H1 (cell line): ENCODE measurements at regions not wholly inside any gene's neighbourhood (a gene's known extent, or its start where the extent isn't known, plus 50 kb on each side); places are given as distances from the start of the nearest gene placed in this dataset.

Experiments
- CTCF ChIA-PET: fragments of 300-600 bp; sonication (Branson Sonifier 250); formaldehyde crosslinking; loops from one replicate; lab custom pipeline; 2021; ENCODE audit not compliant: partially characterized antibody; lab: Charles Lee
- POLR2A ChIA-PET: fragments of 300-600 bp; sonication (Branson Sonifier 250); formaldehyde crosslinking; loops from one replicate; lab custom pipeline; 2021; ENCODE audit warnings: inconsistent platforms; ENCODE audit not compliant: partially characterized antibody; lab: Charles Lee
- DNase-seq, 2 experiments: peaks; one replicate each; pipeline versions ENCODE4 v3.0.0 to v3.0.0-alpha.2; 2010 to 2022; ENCODE audit warnings: low spot score in 2 of 2, low read depth in 1 of 2, mixed read lengths in 1 of 2
- FAIRE-seq: peaks from 2 replicates; lab custom pipeline; 2011; peaks lifted over from hg19 to GRCh38; lab: Jason Lieb, UNC
- H2AFZ ChIP-seq: 2 replicates; pipeline ENCODE4 v1.8.1; 2012; ENCODE audit warnings: low read length, inconsistent platforms
- H2AK5ac ChIP-seq: 2 replicates; pipeline ENCODE4 v1.6.1; 2013; ENCODE audit warnings: low read depth, low read length
- H2BK120ac ChIP-seq: replicated peaks from 2 replicates; pipeline ENCODE3; 2013; ENCODE audit warnings: low read depth, low read length, inconsistent platforms
- H2BK12ac ChIP-seq: 2 replicates; pipeline ENCODE4 v1.6.1; 2013; ENCODE audit warnings: low read depth, low read length
- H2BK15ac ChIP-seq: 2 replicates; pipeline ENCODE4 v1.6.1; 2013; ENCODE audit warnings: low read length
- H2BK20ac ChIP-seq: 2 replicates; pipeline ENCODE4 v1.6.1; 2013; ENCODE audit warnings: low read length
- H2BK5ac ChIP-seq: 2 replicates; pipeline ENCODE4 v1.6.1; 2013; ENCODE audit warnings: low read depth, low read length
- H3K14ac ChIP-seq: 2 replicates; pipeline ENCODE4 v1.6.1; 2013; ENCODE audit warnings: inconsistent platforms; ENCODE audit not compliant: insufficient read length
- H3K18ac ChIP-seq: 2 replicates; pipeline ENCODE4 v1.6.1; 2013; ENCODE audit warnings: low read length; ENCODE audit errors: extremely low read depth
- H3K23ac ChIP-seq: 2 replicates; pipeline ENCODE4 v1.6.1; 2013; ENCODE audit warnings: inconsistent platforms; ENCODE audit not compliant: insufficient read length
- H3K23me2 ChIP-seq: 2 replicates; pipeline ENCODE4 v1.6.1; 2013; ENCODE audit warnings: low read depth, low read length
- H3K27ac ChIP-seq: 2 replicates; pipeline ENCODE4 v1.6.1; 2011; ENCODE audit warnings: low read depth, low read length, inconsistent platforms
- H3K27me3 ChIP-seq, 4 experiments: replicated peaks in 1 of 4; 1 replicate in 1 of 4; 2 replicates in 3 of 4; pipeline versions ENCODE4 v1.6.1 to v1.8.1; 2011 to 2013; ENCODE audit warnings: low read length in 3 of 4, mild to moderate bottlenecking in 3 of 4, inconsistent platforms in 2 of 4, mixed read lengths in 2 of 4, moderate library complexity in 1 of 4; ENCODE audit not compliant: control insufficient read depth in 3 of 4, insufficient read depth in 3 of 4; ENCODE audit errors: extremely low read depth in 1 of 4
- H3K36me3 ChIP-seq, 4 experiments: 2 replicates each; pipeline versions ENCODE4 v1.6.1 to v1.8.1; 2011 to 2013; ENCODE audit warnings: mild to moderate bottlenecking in 4 of 4, low read length in 3 of 4, moderate library complexity in 2 of 4, control low read depth in 1 of 4, inconsistent platforms in 1 of 4; ENCODE audit not compliant: insufficient read depth in 4 of 4, control insufficient read depth in 2 of 4
- H3K4ac ChIP-seq: replicated peaks from 2 replicates; pipeline ENCODE3; 2013; ENCODE audit warnings: low read length, low read depth, mixed read lengths, inconsistent platforms; ENCODE audit not compliant: insufficient read length
- H3K4me1 ChIP-seq, 4 experiments: replicated peaks in 1 of 4; 1 replicate in 1 of 4; 2 replicates in 3 of 4; pipeline versions ENCODE4 v1.6.1 to v1.8.1; 2011 to 2013; ENCODE audit warnings: low read length in 3 of 4, inconsistent platforms in 2 of 4, mixed read lengths in 1 of 4; ENCODE audit not compliant: insufficient read depth in 4 of 4, control insufficient read depth in 3 of 4
- H3K4me2 ChIP-seq, 2 experiments: 2 replicates each; pipeline versions ENCODE4 v1.6.1 to v1.8.1; 2011 to 2013; ENCODE audit warnings: low read depth in 2 of 2, low read length in 2 of 2, control low read depth in 1 of 2, inconsistent platforms in 1 of 2, mild to moderate bottlenecking in 1 of 2; ENCODE audit not compliant: insufficient read depth in 1 of 2
- H3K4me3 ChIP-seq, 4 experiments: fragments of 200-600, 300-600 bp in 1 of 4; sonication (generic), shearing (Covaris generic), sonication (Bioruptor Twin) in 1 of 4; 2 replicates each; pipeline versions ENCODE4 v1.5.1 to v1.8.1; 2011 to 2016; ENCODE audit warnings: low read length in 4 of 4, low read depth in 3 of 4, control low read depth in 2 of 4, inconsistent platforms in 2 of 4, mild to moderate bottlenecking in 2 of 4, mixed read lengths in 1 of 4, moderate library complexity in 1 of 4; ENCODE audit not compliant: insufficient read depth in 2 of 4; ENCODE audit errors: extremely low read depth in 1 of 4
- H3K56ac ChIP-seq: replicated peaks from 2 replicates; pipeline ENCODE3; 2013; ENCODE audit warnings: low read depth, mild to moderate bottlenecking, mixed read lengths, low read length, inconsistent platforms; ENCODE audit not compliant: insufficient read length
- H3K79me1 ChIP-seq: 2 replicates; pipeline ENCODE4 v1.6.1; 2013; ENCODE audit warnings: low read depth, low read length, control low read depth
- H3K79me2 ChIP-seq, 2 experiments: 2 replicates each; pipeline versions ENCODE4 v1.6.1 to v1.8.1; 2012 to 2013; ENCODE audit warnings: low read length in 2 of 2, mild to moderate bottlenecking in 2 of 2, inconsistent platforms in 1 of 2; ENCODE audit not compliant: insufficient read depth in 2 of 2, control insufficient read depth in 1 of 2
- H3K9ac ChIP-seq, 4 experiments: replicated peaks in 1 of 4; 1 replicate in 1 of 4; 2 replicates in 3 of 4; pipeline versions ENCODE4 v1.6.1 to v1.8.1; 2011 to 2013; ENCODE audit warnings: low read depth in 3 of 4, low read length in 3 of 4, control low read depth in 2 of 4, mild to moderate bottlenecking in 2 of 4, moderate library complexity in 2 of 4, inconsistent platforms in 1 of 4; ENCODE audit errors: extremely low read depth in 1 of 4
- H3K9me3 ChIP-seq, 2 experiments: 2 replicates each; pipeline versions ENCODE4 v1.6.1 to v1.8.1; 2012 to 2013; ENCODE audit warnings: mild to moderate bottlenecking in 2 of 2, moderate library complexity in 2 of 2, control low read depth in 1 of 2, inconsistent platforms in 1 of 2, low read depth in 1 of 2, low read length in 1 of 2, mixed read lengths in 1 of 2; ENCODE audit not compliant: insufficient read depth in 2 of 2
- H4K20me1 ChIP-seq, 2 experiments: replicated peaks in 1 of 2; 2 replicates each; pipeline versions ENCODE3 to v1.8.1; 2011 to 2013; ENCODE audit warnings: inconsistent platforms in 2 of 2, low read length in 2 of 2, mild to moderate bottlenecking in 1 of 2; ENCODE audit not compliant: insufficient read depth in 2 of 2, control insufficient read depth in 1 of 2
- H4K5ac ChIP-seq: 2 replicates; pipeline ENCODE4 v1.6.1; 2013; ENCODE audit warnings: low read length, low read depth, mixed read lengths, inconsistent platforms; ENCODE audit not compliant: insufficient read length
- H4K8ac ChIP-seq: 2 replicates; pipeline ENCODE4 v1.8.0; 2013; ENCODE audit warnings: mild to moderate bottlenecking, moderate library complexity, low read length, inconsistent platforms; ENCODE audit not compliant: insufficient read depth; ENCODE audit errors: extremely low read depth
- H4K91ac ChIP-seq: replicated peaks from 2 replicates; pipeline ENCODE3; 2013; ENCODE audit warnings: low read length, mixed read lengths, inconsistent platforms; ENCODE audit not compliant: insufficient read length
- ATF3 ChIP-seq: IDR thresholded peaks from 2 replicates; pipeline ENCODE4 v1.6.1; 2011; ENCODE audit warnings: low read depth, mild to moderate bottlenecking, low read length; ENCODE audit not compliant: insufficient read depth
- E2F6 ChIP-seq: IDR thresholded peaks from 2 replicates; pipeline ENCODE4 v1.6.1; 2012; ENCODE audit warnings: inconsistent platforms
- EP300 ChIP-seq, 2 experiments: IDR thresholded peaks; 1 replicate in 1 of 2; 2 replicates in 1 of 2; pipeline ENCODE4 v1.6.1; 2011 to 2012; ENCODE audit warnings: low read depth in 2 of 2, low read length in 2 of 2, mild to moderate bottlenecking in 2 of 2, borderline replicate concordance in 1 of 2, inconsistent platforms in 1 of 2, moderate library complexity in 1 of 2
- GTF2F1 ChIP-seq: IDR thresholded peaks from 2 replicates; pipeline ENCODE4 v1.6.1; 2012; ENCODE audit warnings: low read depth, low read length, improper control_type of control experiment, borderline replicate concordance
- KDM5A ChIP-seq: fragments of 200-600 bp; IDR thresholded peaks from 2 replicates; pipeline ENCODE4 v1.7.1; 2012; ENCODE audit warnings: mild to moderate bottlenecking, low read length, inconsistent platforms, mixed read lengths
- NANOG ChIP-seq: IDR thresholded peaks from 2 replicates; pipeline ENCODE4 v1.6.1; 2011; ENCODE audit warnings: low read length, low read depth, mild to moderate bottlenecking, inconsistent platforms; ENCODE audit not compliant: insufficient read depth, poor library complexity, severe bottlenecking
- SP1 ChIP-seq: IDR thresholded peaks from 2 replicates; pipeline ENCODE4 v1.6.1; 2011; ENCODE audit warnings: low read depth, low read length
- TAF7 ChIP-seq: optimal IDR thresholded peaks from 2 replicates; pipeline ENCODE3; 2011; ENCODE audit warnings: low read depth, mild to moderate bottlenecking, inconsistent platforms, low read length, moderate library complexity, borderline replicate concordance
- TCF12 ChIP-seq: IDR thresholded peaks from 2 replicates; pipeline ENCODE4 v1.6.1; 2011; ENCODE audit warnings: low read depth, mild to moderate bottlenecking, low read length
- WGBS, 2 experiments: shearing (Covaris generic) in 1 of 2; methylation state at CpG; one replicate each; pipeline versions ENCODE4 v1.1.6 to v1.1.7; 2013 to 2015; ENCODE audit warnings: low lambda C conversion rate in 2 of 2, mixed read lengths in 2 of 2, inconsistent platforms in 1 of 2, low coverage in 1 of 2, missing lambda C conversion rate in 1 of 2; ENCODE audit not compliant: insufficient replicate concordance in 2 of 2, insufficient coverage in 1 of 2, insufficient read length in 1 of 2; ENCODE audit errors: extremely low coverage in 1 of 2, missing lambda C conversion rate in 1 of 2; 5-methylcytosine and 5-hydroxymethylcytosine counted together
- TF ChIP-seq, protein P1 (sequence below), 3 experiments: IDR thresholded peaks; 1 replicate in 2 of 3; 2 replicates in 1 of 3; pipeline versions ENCODE4 v1.5.1 to v1.6.1; 2011; ENCODE audit warnings: low read length in 3 of 3, mild to moderate bottlenecking in 3 of 3, inconsistent platforms in 2 of 3, low read depth in 1 of 3, moderate library complexity in 1 of 3; ENCODE audit not compliant: insufficient read depth in 1 of 3; ENCODE audit errors: control extremely low read depth in 1 of 3

GRCh38 chr12:94705676-94706075 lies 55.3 kb upstream of the TMCC3 start:
- no peak overlapping the region for H3K14ac ChIP-seq
- no peaks in the 10 kb centered on the region for H4K20me1 ChIP-seq
- H2BK12ac ChIP-seq, result no peak overlapping the region
- H4K91ac ChIP-seq, result no peak overlapping the region
- no peak overlapping the region for H2BK5ac ChIP-seq
- H3K23me2 ChIP-seq, result no peaks in the 10 kb centered on the region
- H3K56ac ChIP-seq, result no peak overlapping the region
- FAIRE-seq (no peak), DNase-seq (no peak)
- ChIA-PET CTCF (interaction anchor here (0.6 to 4.1 kb wide), 3 partner anchors 10 to 37 kb away, joined by 3 to 23 read pairs (median 3); no protein-coding TSS in a partner anchor), POLR2A (no interaction called here)
- H3K9me3 ChIP-seq, result no peaks in the 10 kb centered on the region
- H2AK5ac ChIP-seq, result no peak overlapping the region
- 93% methylated on average over 4 of the region's 4 CpGs; no CpG with 5 or more reads in 1 of the 2 experiments for WGBS, 2 experiments
- no peak overlapping the region for H2BK120ac ChIP-seq
- no peak overlapping the region for H2AFZ ChIP-seq
- no peak overlapping the region for H3K18ac ChIP-seq
- H2BK20ac ChIP-seq, result no peak overlapping the region
- H3K79me1 ChIP-seq, result no peaks in the 10 kb centered on the region
- H3K36me3 ChIP-seq, result no peaks in the 10 kb centered on the region
- no peaks in the 10 kb centered on the region for H3K27me3 ChIP-seq
- H4K5ac ChIP-seq, result no peak overlapping the region
- H3K9ac ChIP-seq, result no peak overlapping the region
- no peaks in the 10 kb centered on the region for H3K79me2 ChIP-seq
- H3K23ac ChIP-seq, result no peak overlapping the region
- H3K4me2 ChIP-seq, result no peak overlapping the region
- no peak overlapping the region for H4K8ac ChIP-seq
- H3K4me1 ChIP-seq, result no peaks in the 10 kb centered on the region
- no peak overlapping the region for H3K27ac ChIP-seq
- H2BK15ac ChIP-seq, result no peak overlapping the region
- H3K4me3 ChIP-seq, result no peak overlapping the region
- H3K4ac ChIP-seq, result no peak overlapping the region
- TF ChIP-seq SP1 (no peak), TCF12 (no peak), ATF3 (no peak), KDM5A (no peak), GTF2F1 (no peak), EP300 (IDR thresholded peaks at IDR 0.05; ENCODE audit: borderline replicate concordance in 1 of 2, low read depth in 2 of 2, low read length in 2 of 2) (no peak), TAF7 (no peak), NANOG (no peak), E2F6 (no peak)
- TF ChIP-seq, protein P1, sequence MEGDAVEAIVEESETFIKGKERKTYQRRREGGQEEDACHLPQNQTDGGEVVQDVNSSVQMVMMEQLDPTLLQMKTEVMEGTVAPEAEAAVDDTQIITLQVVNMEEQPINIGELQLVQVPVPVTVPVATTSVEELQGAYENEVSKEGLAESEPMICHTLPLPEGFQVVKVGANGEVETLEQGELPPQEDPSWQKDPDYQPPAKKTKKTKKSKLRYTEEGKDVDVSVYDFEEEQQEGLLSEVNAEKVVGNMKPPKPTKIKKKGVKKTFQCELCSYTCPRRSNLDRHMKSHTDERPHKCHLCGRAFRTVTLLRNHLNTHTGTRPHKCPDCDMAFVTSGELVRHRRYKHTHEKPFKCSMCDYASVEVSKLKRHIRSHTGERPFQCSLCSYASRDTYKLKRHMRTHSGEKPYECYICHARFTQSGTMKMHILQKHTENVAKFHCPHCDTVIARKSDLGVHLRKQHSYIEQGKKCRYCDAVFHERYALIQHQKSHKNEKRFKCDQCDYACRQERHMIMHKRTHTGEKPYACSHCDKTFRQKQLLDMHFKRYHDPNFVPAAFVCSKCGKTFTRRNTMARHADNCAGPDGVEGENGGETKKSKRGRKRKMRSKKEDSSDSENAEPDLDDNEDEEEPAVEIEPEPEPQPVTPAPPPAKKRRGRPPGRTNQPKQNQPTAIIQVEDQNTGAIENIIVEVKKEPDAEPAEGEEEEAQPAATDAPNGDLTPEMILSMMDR (IDR thresholded peaks at IDR 0.05; ENCODE audit: control extremely low read depth in 1 of 3, insufficient read depth in 1 of 3, low read depth in 1 of 3, low read length in 3 of 3), result no peak
